Suprapubic skin (tissue), 4 donors: ENCODE measurements at regions not wholly inside any gene's neighbourhood (a gene's known extent, or its start where the extent isn't known, plus 50 kb on each side); places are given as distances from the start of the nearest gene placed in this dataset.

Source experiments
- EP300 ChIP-seq: sonication (generic); formaldehyde crosslinking; IDR thresholded peaks from one replicate; pipeline ENCODE4 v1.6.1; 2017; ENCODE audit warnings: antibody characterized with exemption
- POLR2A ChIP-seq, 2 donors: fragments of 450-650 bp; IDR thresholded peaks; one replicate each; pipeline ENCODE4 v1.6.1; 2017; ENCODE audit warnings: antibody characterized with exemption in 2 of 2, mild to moderate bottlenecking in 2 of 2, moderate library complexity in 2 of 2
- POLR2AphosphoS5 ChIP-seq, 3 donors: sonication (generic); formaldehyde crosslinking; IDR thresholded peaks; one replicate each; pipeline ENCODE4 v1.6.1; 2017; ENCODE audit warnings: antibody characterized with exemption in 3 of 3
- TF ChIP-seq, protein P1 (sequence below), 2 donors: fragments of 200-600 bp in 1 of 2; fragments of 450-650 bp in 1 of 2; sonication (generic) in 1 of 2; IDR thresholded peaks; one replicate each; pipeline ENCODE4 v1.5.1; 2016 to 2019; ENCODE audit warnings: antibody characterized with exemption in 2 of 2, mild to moderate bottlenecking in 1 of 2, moderate library complexity in 1 of 2

DNA sequence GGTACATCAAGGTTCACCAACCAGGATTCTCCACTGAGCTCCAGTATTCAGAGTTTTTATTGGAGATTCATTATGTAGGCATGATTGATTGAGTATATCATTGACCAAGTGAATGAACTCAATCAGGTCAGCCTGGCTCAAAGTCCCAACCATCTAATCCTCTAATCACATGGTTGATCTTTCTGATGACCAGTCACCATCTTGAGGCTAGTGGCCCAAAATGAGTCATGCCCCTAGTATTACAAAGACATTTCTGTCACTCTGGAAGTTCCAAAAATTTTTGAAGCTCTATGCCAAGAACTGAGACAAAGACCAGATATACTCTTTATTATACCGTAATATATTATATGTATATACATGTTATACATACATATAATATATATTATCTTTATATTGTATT lies 75.9 kb upstream of the ATF7IP start:
- TF ChIP-seq, protein P1, sequence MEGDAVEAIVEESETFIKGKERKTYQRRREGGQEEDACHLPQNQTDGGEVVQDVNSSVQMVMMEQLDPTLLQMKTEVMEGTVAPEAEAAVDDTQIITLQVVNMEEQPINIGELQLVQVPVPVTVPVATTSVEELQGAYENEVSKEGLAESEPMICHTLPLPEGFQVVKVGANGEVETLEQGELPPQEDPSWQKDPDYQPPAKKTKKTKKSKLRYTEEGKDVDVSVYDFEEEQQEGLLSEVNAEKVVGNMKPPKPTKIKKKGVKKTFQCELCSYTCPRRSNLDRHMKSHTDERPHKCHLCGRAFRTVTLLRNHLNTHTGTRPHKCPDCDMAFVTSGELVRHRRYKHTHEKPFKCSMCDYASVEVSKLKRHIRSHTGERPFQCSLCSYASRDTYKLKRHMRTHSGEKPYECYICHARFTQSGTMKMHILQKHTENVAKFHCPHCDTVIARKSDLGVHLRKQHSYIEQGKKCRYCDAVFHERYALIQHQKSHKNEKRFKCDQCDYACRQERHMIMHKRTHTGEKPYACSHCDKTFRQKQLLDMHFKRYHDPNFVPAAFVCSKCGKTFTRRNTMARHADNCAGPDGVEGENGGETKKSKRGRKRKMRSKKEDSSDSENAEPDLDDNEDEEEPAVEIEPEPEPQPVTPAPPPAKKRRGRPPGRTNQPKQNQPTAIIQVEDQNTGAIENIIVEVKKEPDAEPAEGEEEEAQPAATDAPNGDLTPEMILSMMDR (IDR thresholded peaks at IDR 0.05): no peak
- no peak for TF ChIP-seq POLR2A (IDR thresholded peaks at IDR 0.05)
- TF ChIP-seq EP300: no peak
- TF ChIP-seq POLR2AphosphoS5 (IDR thresholded peaks at IDR 0.05): no peak
